ENCODE measurements at regions not wholly inside any gene's neighbourhood (a gene's known extent, or its start where the extent isn't known, plus 50 kb on each side); places are given as distances from the start of the nearest gene placed in this dataset.
"Not testable (repeated sequence)": the region's sequence is repeated elsewhere in the genome, so short reads cannot be mapped to it uniquely, and the experiment has no call there.

DNA sequence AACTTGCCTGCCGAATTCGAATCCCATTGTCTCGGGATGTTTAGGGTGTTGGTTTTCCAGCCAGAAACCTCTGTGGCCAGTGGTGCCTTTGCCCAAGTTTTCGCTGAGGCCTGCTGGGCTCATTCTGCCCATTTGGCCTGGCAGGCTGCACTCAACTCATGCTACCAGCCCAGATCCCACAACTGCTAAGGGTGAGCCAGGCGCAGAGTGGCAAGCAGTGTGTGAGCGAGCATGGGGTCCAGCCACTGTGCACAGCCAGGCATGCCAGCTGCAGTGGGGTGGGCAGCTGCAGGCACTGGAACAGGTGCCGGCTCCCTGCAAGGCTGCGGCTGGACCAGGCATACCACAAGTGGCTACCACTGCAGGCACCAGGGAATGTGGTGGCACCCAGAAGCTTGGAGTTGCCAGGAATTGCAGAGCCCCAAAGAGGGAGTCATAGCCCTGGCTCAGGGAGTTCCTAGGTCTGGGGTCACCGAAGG, 151.4 kb upstream of the P2RY1 start:
- Histone ChIP-seq H3K9me3 (no peaks in the 10 kb centered on the region), H3K27me3 (replicated peaks in 1 of 7) (no peaks in the 10 kb centered on the region), H3K27ac (no peak overlapping the region), H3K36me3 (no peaks in the 10 kb centered on the region), H3K4me3 (no peak overlapping the region), H3K4me1 (no peaks in the 10 kb centered on the region)
- TF ChIP-seq POLR2AphosphoS5 (IDR thresholded peaks at IDR 0.05): no peak
- no peak for TF ChIP-seq POLR2A (IDR thresholded peaks at IDR 0.05)
- TF ChIP-seq, protein P1, sequence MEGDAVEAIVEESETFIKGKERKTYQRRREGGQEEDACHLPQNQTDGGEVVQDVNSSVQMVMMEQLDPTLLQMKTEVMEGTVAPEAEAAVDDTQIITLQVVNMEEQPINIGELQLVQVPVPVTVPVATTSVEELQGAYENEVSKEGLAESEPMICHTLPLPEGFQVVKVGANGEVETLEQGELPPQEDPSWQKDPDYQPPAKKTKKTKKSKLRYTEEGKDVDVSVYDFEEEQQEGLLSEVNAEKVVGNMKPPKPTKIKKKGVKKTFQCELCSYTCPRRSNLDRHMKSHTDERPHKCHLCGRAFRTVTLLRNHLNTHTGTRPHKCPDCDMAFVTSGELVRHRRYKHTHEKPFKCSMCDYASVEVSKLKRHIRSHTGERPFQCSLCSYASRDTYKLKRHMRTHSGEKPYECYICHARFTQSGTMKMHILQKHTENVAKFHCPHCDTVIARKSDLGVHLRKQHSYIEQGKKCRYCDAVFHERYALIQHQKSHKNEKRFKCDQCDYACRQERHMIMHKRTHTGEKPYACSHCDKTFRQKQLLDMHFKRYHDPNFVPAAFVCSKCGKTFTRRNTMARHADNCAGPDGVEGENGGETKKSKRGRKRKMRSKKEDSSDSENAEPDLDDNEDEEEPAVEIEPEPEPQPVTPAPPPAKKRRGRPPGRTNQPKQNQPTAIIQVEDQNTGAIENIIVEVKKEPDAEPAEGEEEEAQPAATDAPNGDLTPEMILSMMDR (IDR thresholded peaks at IDR 0.05 in 8 of 11, conservative IDR thresholded peaks at IDR 0.05 in 3 of 11): no peak
- intact Hi-C loops (cut with DNase I; ENCODE audit: low total_unique reads): no loop called here
- DNase-seq: no peak
- 88 to 96% (median 95%) methylated on average over 8 to 9 of the region's 9 CpGs for WGBS, 5 donors

DNA sequence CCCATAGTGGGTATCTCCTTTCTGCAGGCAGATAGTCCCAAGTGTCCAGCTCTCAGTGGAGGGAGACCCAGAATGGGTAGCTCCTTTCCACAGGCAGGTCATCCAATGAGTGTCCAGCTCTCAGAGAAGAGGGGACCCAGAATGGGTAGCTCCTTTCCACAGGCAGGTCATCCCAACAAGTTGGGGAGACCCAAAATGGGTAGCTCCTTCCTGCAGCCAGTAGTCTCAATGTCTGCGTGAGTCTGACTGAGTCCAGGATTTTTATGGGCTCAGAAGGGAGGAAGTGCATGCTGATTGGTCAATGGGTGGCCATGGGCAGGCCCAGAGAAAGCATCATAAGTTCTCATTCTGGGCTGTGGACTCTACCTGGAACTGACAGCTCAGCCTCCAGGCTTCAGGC, 150.7 kb upstream of the P2RY1 start:
- Histone ChIP-seq H3K4me1 (no peaks in the 10 kb centered on the region), H3K36me3 (no peaks in the 10 kb centered on the region), H3K9me3 (no peaks in the 10 kb centered on the region), H3K27me3 (replicated peaks in 1 of 7) (no peaks in the 10 kb centered on the region), H3K4me3 (no peak overlapping the region), H3K27ac (no peak overlapping the region)
- intact Hi-C loops (cut with DNase I; ENCODE audit: low total_unique reads): no loop called here
- no peak for DNase-seq
- TF ChIP-seq, protein P1 (IDR thresholded peaks at IDR 0.05 in 8 of 11, conservative IDR thresholded peaks at IDR 0.05 in 3 of 11): no peak
- TF ChIP-seq POLR2AphosphoS5 (IDR thresholded peaks at IDR 0.05): no peak
- no peak for TF ChIP-seq POLR2A (IDR thresholded peaks at IDR 0.05)
- WGBS, 5 donors: 80 to 100% (median 91%) methylated on average over 1 of the region's 1 CpG

DNA sequence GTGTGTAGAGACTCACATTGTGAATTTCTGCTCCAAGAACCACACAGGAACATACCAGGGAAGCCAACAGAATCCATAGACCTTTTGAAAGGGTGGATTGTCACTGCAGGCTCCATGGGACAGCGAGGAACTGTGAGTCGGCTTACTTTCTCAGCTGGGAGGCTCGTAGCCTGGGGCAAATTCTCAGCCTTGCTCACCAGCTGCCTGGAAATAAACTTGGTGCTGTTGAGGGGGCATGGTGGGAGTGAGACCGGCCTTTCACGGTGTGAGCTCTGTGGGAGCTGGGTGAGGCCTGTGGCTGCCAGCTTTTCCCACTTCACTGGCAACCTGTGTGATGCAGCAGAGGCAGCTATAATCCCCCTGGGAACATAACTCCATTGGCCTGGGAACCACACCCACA, 146.6 kb upstream of the P2RY1 start:
- H3K27ac ChIP-seq: no peak overlapping the region
- peaks cover 0 to 10% (median 0%) of the 10 kb centered on the region in 8 donors for H3K9me3 ChIP-seq
- 46 to 76% (median 67%) methylated on average over 5 of the region's 5 CpGs for WGBS, 5 donors
- intact Hi-C loops (cut with DNase I; ENCODE audit: low total_unique reads): no loop called here
- no peaks in the 10 kb centered on the region for H3K36me3 ChIP-seq
- no peak overlapping the region for H3K4me3 ChIP-seq
- no peak for DNase-seq
- no peak for TF ChIP-seq POLR2AphosphoS5 (IDR thresholded peaks at IDR 0.05)
- TF ChIP-seq POLR2A (IDR thresholded peaks at IDR 0.05): no peak
- TF ChIP-seq, protein P1 (IDR thresholded peaks at IDR 0.05 in 8 of 11, conservative IDR thresholded peaks at IDR 0.05 in 3 of 11): no peak
- H3K27me3 ChIP-seq (replicated peaks in 1 of 7): no peaks in the 10 kb centered on the region
- H3K4me1 ChIP-seq: no peaks in the 10 kb centered on the region

DNA sequence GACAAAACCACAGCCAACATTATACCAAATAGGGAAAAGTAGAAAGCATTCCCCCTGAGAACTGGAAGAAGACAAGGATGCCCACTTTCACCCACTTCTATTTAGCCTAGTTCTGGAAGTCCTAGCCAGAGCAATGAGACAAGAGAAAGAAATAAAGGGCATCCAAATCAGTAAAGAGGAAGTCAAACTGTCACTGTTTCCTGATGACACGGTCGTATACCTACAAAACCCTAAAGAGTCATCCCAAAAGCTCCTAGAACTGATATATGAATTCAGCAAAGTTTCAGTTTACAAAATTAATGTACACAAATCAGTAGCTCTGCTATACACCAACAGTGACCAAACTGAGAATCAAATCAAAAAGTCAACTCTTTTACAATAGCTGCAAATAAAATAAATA, 142.6 kb upstream of the P2RY1 start:
- intact Hi-C loops (cut with DNase I; ENCODE audit: low total_unique reads); H3K27me3 ChIP-seq (replicated peaks in 1 of 7); DNase-seq; H3K9me3 ChIP-seq; H3K27ac ChIP-seq; H3K4me3 ChIP-seq; H3K4me1 ChIP-seq; H3K36me3 ChIP-seq: not testable (repeated sequence)
- WGBS, 5 donors: 30 to 48% (median 40%) methylated on average over 2 of the region's 2 CpGs

DNA sequence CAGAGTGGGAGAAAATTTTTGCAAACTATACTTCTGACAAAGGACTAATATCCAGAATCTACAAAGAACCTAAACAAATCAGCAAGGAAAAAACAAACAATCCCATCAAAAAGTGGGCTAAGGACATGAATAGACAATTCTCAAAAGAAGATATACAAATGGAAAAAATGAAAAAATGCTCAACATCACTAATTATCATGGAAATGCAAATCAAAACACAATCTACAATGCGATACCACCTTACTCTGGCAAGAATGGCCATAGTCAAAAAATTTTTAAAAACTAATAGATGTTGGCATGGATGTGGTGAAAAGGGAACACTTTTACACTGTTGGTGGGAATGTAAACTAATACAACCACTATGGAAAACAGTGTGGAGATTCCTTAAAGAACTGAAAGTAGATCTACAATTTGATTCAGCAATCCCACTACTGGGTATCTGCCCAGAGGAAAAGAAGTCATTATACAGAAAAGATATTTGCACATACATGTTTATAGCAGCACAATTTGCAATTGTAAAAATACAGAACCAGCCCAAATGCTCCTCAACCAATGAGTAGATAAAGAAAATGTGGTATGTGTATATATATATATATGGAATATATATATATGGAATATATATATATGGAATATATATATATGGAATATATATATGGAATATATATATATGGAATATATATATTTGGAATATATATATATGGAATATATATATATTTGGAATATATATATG, 141.2 kb upstream of the P2RY1 start:
- H3K36me3 ChIP-seq; DNase-seq; H3K27ac ChIP-seq; H3K4me3 ChIP-seq; H3K27me3 ChIP-seq (replicated peaks in 1 of 7); H3K4me1 ChIP-seq; H3K9me3 ChIP-seq; intact Hi-C loops (cut with DNase I; ENCODE audit: low total_unique reads): not testable (repeated sequence)
- WGBS, 5 donors: 95 to 97% (median 96%) methylated on average over 1 of the region's 1 CpG
